Endothelial cell of umbilical vein (primary cell): ENCODE measurements at regions not wholly inside any gene's neighbourhood (a gene's known extent, or its start where the extent isn't known, plus 50 kb on each side); places are given as distances from the start of the nearest gene placed in this dataset.

Source experiments
- BruUV-seq: library from RNA; stranded (reverse); fragments of 400-500 nt; replicated peaks from 2 replicates; lab custom pipeline; 2021; lab: Mats Ljungman, UMichigan
- CTCF ChIA-PET: fragments of 300-600, 350-600 bp; sonication (Branson Sonifier 250); formaldehyde crosslinking; loops from one replicate; lab custom pipeline; 2021; ENCODE audit warnings: antibody characterized with exemption, inconsistent platforms; lab: Charles Lee
- POLR2A ChIA-PET: fragments of 300-600, 350-600 bp; sonication (Branson Sonifier 250); formaldehyde crosslinking; loops from one replicate; lab custom pipeline; 2021; ENCODE audit warnings: antibody characterized with exemption, inconsistent platforms; lab: Charles Lee
- DNase-seq: peaks from one replicate; pipeline ENCODE4 v3.0.0-alpha.2; 2011; ENCODE audit warnings: low read depth, low spot score
- FAIRE-seq: peaks from 2 replicates; lab custom pipeline; 2011; peaks lifted over from hg19 to GRCh38; lab: Jason Lieb, UNC
- H2AFZ ChIP-seq: 2 replicates; pipeline ENCODE4 v1.6.0; 2012; ENCODE audit warnings: low read depth, low read length, control low read depth, inconsistent platforms
- H3K27ac ChIP-seq: 2 replicates; pipeline ENCODE4 v1.5.1; 2011; ENCODE audit warnings: low read depth, mild to moderate bottlenecking, control low read depth, low read length, moderate library complexity; ENCODE audit not compliant: insufficient read depth
- H3K27me3 ChIP-seq, 2 experiments: 2 replicates each; pipeline versions ENCODE4 v1.6.0 to v1.6.1; 2011; ENCODE audit warnings: low read length in 2 of 2, mixed read lengths in 1 of 2; ENCODE audit not compliant: control insufficient read depth in 2 of 2, insufficient read depth in 2 of 2
- H3K36me3 ChIP-seq, 2 experiments: 2 replicates in 1 of 2; 3 replicates in 1 of 2; pipeline ENCODE4 v1.5.1; 2011; ENCODE audit warnings: low read length in 2 of 2, mild to moderate bottlenecking in 1 of 2, moderate library complexity in 1 of 2; ENCODE audit not compliant: control insufficient read depth in 2 of 2, insufficient read depth in 2 of 2; ENCODE audit errors: extremely low read depth in 1 of 2
- H3K4me1 ChIP-seq: 3 replicates; pipeline ENCODE4 v1.5.1; 2011; ENCODE audit warnings: mild to moderate bottlenecking, low read length; ENCODE audit not compliant: control insufficient read depth, insufficient read depth; ENCODE audit errors: extremely low read depth
- H3K4me2 ChIP-seq: 2 replicates; pipeline ENCODE4 v1.6.1; 2011; ENCODE audit warnings: low read length, control low read depth, mixed read lengths; ENCODE audit not compliant: insufficient read depth
- H3K4me3 ChIP-seq, 3 experiments: fragments of 200-600 bp in 1 of 3; sonication (generic), shearing (Covaris generic) in 1 of 3; replicated peaks in 1 of 3; 2 replicates each; pipeline ENCODE4 v1.5.1; 2011 to 2016; ENCODE audit warnings: control low read depth in 3 of 3, low read length in 3 of 3, mild to moderate bottlenecking in 2 of 3, inconsistent platforms in 1 of 3, low read depth in 1 of 3, moderate library complexity in 1 of 3; ENCODE audit not compliant: insufficient read depth in 1 of 3
- H3K79me2 ChIP-seq: 2 replicates; pipeline ENCODE4 v1.6.0; 2012; ENCODE audit warnings: low read length, inconsistent platforms; ENCODE audit not compliant: control insufficient read depth, insufficient read depth
- H3K9ac ChIP-seq: replicated peaks from 2 replicates; pipeline ENCODE3; 2011; ENCODE audit warnings: low read length, control low read depth; ENCODE audit not compliant: insufficient read depth; ENCODE audit errors: extremely low read depth
- H3K9me1 ChIP-seq: replicated peaks from 3 replicates; pipeline ENCODE4 v1.6.0; 2011; ENCODE audit warnings: mild to moderate bottlenecking, low read length; ENCODE audit not compliant: control insufficient read depth, insufficient read depth; ENCODE audit errors: extremely low read depth
- H3K9me3 ChIP-seq: replicated peaks from 2 replicates; pipeline ENCODE4 v1.5.1; 2012; ENCODE audit warnings: low read length, inconsistent platforms; ENCODE audit not compliant: control insufficient read depth, insufficient read depth
- H4K20me1 ChIP-seq: replicated peaks from 2 replicates; pipeline ENCODE3; 2011; ENCODE audit warnings: mild to moderate bottlenecking, low read length; ENCODE audit not compliant: control insufficient read depth, insufficient read depth; ENCODE audit errors: extremely low read depth
- CTCF ChIP-seq, 2 donors: IDR thresholded peaks; 1 replicate in 1 of 2; 2 replicates in 1 of 2; pipeline ENCODE4 v1.5.1; 2011; ENCODE audit warnings: low read length in 2 of 2, mild to moderate bottlenecking in 2 of 2, moderate library complexity in 2 of 2, control low read depth in 1 of 2, inconsistent platforms in 1 of 2, low read depth in 1 of 2; ENCODE audit not compliant: insufficient read depth in 1 of 2; ENCODE audit errors: extremely low read depth in 1 of 2
- EZH2 ChIP-seq: IDR thresholded peaks from 2 replicates; pipeline ENCODE4 v1.6.1; 2012; ENCODE audit warnings: borderline replicate concordance, low read depth, mild to moderate bottlenecking, moderate library complexity, low read length, inconsistent platforms; ENCODE audit not compliant: severe bottlenecking
- GATA2 ChIP-seq: IDR thresholded peaks from 2 replicates; pipeline ENCODE4 v1.7.0; 2011; ENCODE audit warnings: low read depth, mild to moderate bottlenecking, moderate library complexity, mixed read lengths, low read length; ENCODE audit not compliant: insufficient read length, insufficient read depth
- POLR2A ChIP-seq: IDR thresholded peaks from 2 replicates; pipeline ENCODE4 v1.6.1; 2012; ENCODE audit warnings: low read depth, mild to moderate bottlenecking, control low read depth, low read length
- dilution Hi-C: fragments of 300-500 bp; cut with MboI; formaldehyde crosslinking; loops from one replicate; pipeline ENCODE4 v1.15.0; 2019; ENCODE audit warnings: low sequenced_read_pairs; ENCODE audit not compliant: extremely low pct_ligation_motif_present
- intact Hi-C: fragments of 100-400 bp; cut with micrococcal nuclease; formaldehyde crosslinking; loops from one replicate; pipeline ENCODE4 v1.10.0; 2022

DNA sequence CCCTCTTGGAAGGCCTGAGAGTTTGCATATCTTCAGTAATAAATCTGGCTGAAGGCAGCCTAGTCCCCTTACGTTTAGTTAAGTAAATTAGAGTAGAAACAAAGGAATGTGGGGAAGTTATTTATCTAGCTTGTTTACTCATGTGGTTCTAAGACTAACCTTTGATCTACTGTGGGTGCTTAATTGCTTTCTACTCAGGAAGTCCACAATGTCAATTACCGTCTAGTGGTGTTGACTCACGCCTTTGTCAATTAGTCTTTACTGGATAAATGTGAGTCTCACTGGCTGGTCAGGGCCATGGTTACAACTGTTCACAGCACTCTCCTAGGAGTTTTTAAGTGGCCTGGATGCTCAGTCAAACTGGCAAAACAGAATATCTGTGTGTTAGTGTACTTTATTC lies 2338.4 kb downstream of the TP53TG3F start:
- ChIA-PET POLR2A (no interaction called here), CTCF (no interaction called here)
- BruUV-seq, result no TSS peak

More for the DNA sequence above, 2338.4 kb downstream of the TP53TG3F start:
- no peaks in the 10 kb centered on the region for H3K79me2 ChIP-seq
- H3K27ac ChIP-seq, result no peak overlapping the region
- no peak overlapping the region for H3K9ac ChIP-seq
- no peak overlapping the region for H3K4me3 ChIP-seq
- dilution Hi-C loops (no loop called here), intact Hi-C loops (no loop called here)
- H3K4me2 ChIP-seq, result no peak overlapping the region
- no peaks in the 10 kb centered on the region for H3K36me3 ChIP-seq
- H3K9me3 ChIP-seq, result peaks cover 3% of the 10 kb centered on the region
- no peaks in the 10 kb centered on the region for H3K9me1 ChIP-seq
- no peak for TF ChIP-seq POLR2A
- TF ChIP-seq CTCF (IDR thresholded peaks at IDR 0.05; ENCODE audit: extremely low read depth in 1 of 2, insufficient read depth in 1 of 2, low read depth in 1 of 2, low read length in 2 of 2), result no peak
- no peak for TF ChIP-seq EZH2
- no peak for TF ChIP-seq GATA2
- no peak for FAIRE-seq
- H4K20me1 ChIP-seq, result no peaks in the 10 kb centered on the region
- no peaks in the 10 kb centered on the region for H3K27me3 ChIP-seq
- H2AFZ ChIP-seq, result no peak overlapping the region
- H3K4me1 ChIP-seq, result no peaks in the 10 kb centered on the region
- DNase-seq, result no peak
